PC-3 (cell line): ENCODE measurements at regions not wholly inside any gene's neighbourhood (a gene's known extent, or its start where the extent isn't known, plus 50 kb on each side); places are given as distances from the start of the nearest gene placed in this dataset.

Source experiments
- ATAC-seq: fragments of 200-7000 bp; cut with Tn5 transposase; 2 replicates; pipeline ENCODE4 v1.9.1; 2020; ENCODE audit warnings: mild to moderate bottlenecking, moderate library complexity
- BruUV-seq: library from RNA; stranded (reverse); fragments of 400-500 nt; replicated peaks from 2 replicates; lab custom pipeline; 2021; lab: Mats Ljungman, UMichigan
- CTCF ChIA-PET: fragments of 300-600 bp; sonication (Branson Sonifier 250); formaldehyde crosslinking; loops from one replicate; lab custom pipeline; 2022; ENCODE audit warnings: antibody characterized with exemption; lab: Charles Lee
- POLR2A ChIA-PET: fragments of 300-600 bp; sonication (Branson Sonifier 250); formaldehyde crosslinking; loops from one replicate; lab custom pipeline; 2022; ENCODE audit warnings: antibody characterized with exemption; ENCODE audit not compliant: unreplicated experiment; lab: Charles Lee
- DNase-seq: peaks from one replicate; pipeline ENCODE4 v3.0.0-alpha.2; 2015
- H2AFZ ChIP-seq: fragments of 300-600 bp; sonication (generic); 2 replicates; pipeline ENCODE4 v1.6.0; 2016; ENCODE audit warnings: antibody characterized with exemption, low read length
- H3F3A ChIP-seq: fragments of 300-600 bp; sonication (generic); one replicate; pipeline ENCODE4 v1.6.0; 2017; ENCODE audit warnings: antibody characterized with exemption, low read length, control low read depth, mild to moderate bottlenecking; ENCODE audit not compliant: unreplicated experiment
- H3K27ac ChIP-seq: fragments of 300-600 bp; sonication (generic); 2 replicates; pipeline ENCODE4 v1.5.1; 2016; ENCODE audit warnings: mild to moderate bottlenecking, low read length
- H3K27me3 ChIP-seq: fragments of 300-600 bp; sonication (generic); 2 replicates; pipeline ENCODE4 v1.6.1; 2016; ENCODE audit warnings: low read length, mixed read lengths
- H3K36me3 ChIP-seq: fragments of 300-600 bp; sonication (generic); 2 replicates; pipeline ENCODE4 v1.6.1; 2016; ENCODE audit warnings: low read depth, mixed run types, low read length, mixed read lengths
- H3K4me1 ChIP-seq: fragments of 300-600 bp; sonication (generic); 2 replicates; pipeline ENCODE4 v1.5.1; 2016; ENCODE audit warnings: low read length; ENCODE audit not compliant: insufficient read depth
- H3K4me2 ChIP-seq: fragments of 300-600 bp; sonication (generic); 2 replicates; pipeline ENCODE4 v1.6.0; 2016; ENCODE audit warnings: low read length
- H3K4me3 ChIP-seq: fragments of 300-600 bp; sonication (generic); 2 replicates; pipeline ENCODE4 v1.5.1; 2016; ENCODE audit warnings: mild to moderate bottlenecking, low read length, mixed read lengths
- H3K79me2 ChIP-seq: fragments of 300-600 bp; sonication (generic); 2 replicates; pipeline ENCODE4 v1.6.1; 2017; ENCODE audit warnings: low read length, mixed read lengths
- H3K9ac ChIP-seq: fragments of 300-600 bp; sonication (generic); 2 replicates; pipeline ENCODE4 v1.6.0; 2016; ENCODE audit warnings: mild to moderate bottlenecking, low read length
- H3K9me2 ChIP-seq: fragments of 300-600 bp; sonication (generic); replicated peaks from 2 replicates; pipeline ENCODE4 v1.6.1; 2016; ENCODE audit warnings: mixed run types, low read length, mixed read lengths
- H3K9me3 ChIP-seq: fragments of 300-600 bp; sonication (generic); 2 replicates; pipeline ENCODE4 v1.6.1; 2016; ENCODE audit warnings: low read length, mixed read lengths
- H4K20me1 ChIP-seq: fragments of 300-600 bp; sonication (generic); 2 replicates; pipeline ENCODE4 v1.6.1; 2016; ENCODE audit warnings: low read length, mixed read lengths
- EZH2 ChIP-seq: fragments of 300-600 bp; sonication (generic); IDR thresholded peaks from one replicate; pipeline ENCODE4 v1.6.1; 2017; ENCODE audit warnings: antibody characterized with exemption, mild to moderate bottlenecking, low read length; ENCODE audit not compliant: unreplicated experiment
- EZH2phosphoT487 ChIP-seq: fragments of 300-600 bp; sonication (generic); IDR thresholded peaks from 2 replicates; pipeline ENCODE4 v1.6.1; 2018; ENCODE audit warnings: mild to moderate bottlenecking, antibody characterized with exemption, low read length, borderline replicate concordance
- intact Hi-C: fragments of 100-400 bp; cut with micrococcal nuclease; formaldehyde crosslinking; loops from 2 replicates; pipeline ENCODE4 v1.9.0; 2023
- TF ChIP-seq, protein P1 (sequence below): fragments of 300-600 bp; sonication (generic); conservative IDR thresholded peaks from 2 replicates; pipeline ENCODE4 v1.5.1; 2017; ENCODE audit warnings: antibody characterized with exemption, low read depth, mild to moderate bottlenecking, low read length

DNA sequence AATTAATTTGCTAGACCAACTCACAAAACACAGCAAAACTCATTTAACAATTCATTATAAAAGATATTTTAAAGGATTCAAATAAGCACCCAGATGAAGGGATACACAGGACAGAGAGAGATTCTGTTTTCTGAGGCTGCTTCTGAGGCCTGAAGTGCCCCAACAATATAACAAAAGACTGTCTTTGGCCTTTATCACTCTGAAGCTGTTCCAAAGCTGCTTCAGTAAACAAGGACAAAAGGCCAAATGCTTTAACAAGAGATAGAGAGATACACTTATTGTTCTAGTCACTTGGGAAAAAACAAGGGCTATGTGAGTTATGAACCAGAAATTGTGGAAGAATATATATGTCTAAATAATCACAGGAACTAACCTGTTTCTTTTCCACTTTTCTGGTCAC lies 223.7 kb downstream of the CXCL12 start:
- no peak overlapping the region for H3K4me2 ChIP-seq
- H3K9me2 ChIP-seq = no peaks in the 10 kb centered on the region
- no peaks in the 10 kb centered on the region for H3K36me3 ChIP-seq
- DNase-seq (no peak), ATAC-seq (no peak)
- no peaks in the 10 kb centered on the region for H3K27me3 ChIP-seq
- BruUV-seq = no TSS peak
- H3K9me3 ChIP-seq = peaks cover 6% of the 10 kb centered on the region; the same call in 1 of the 2 replicates
- intact Hi-C loops = no loop called here
- no peaks in the 10 kb centered on the region for H3K4me1 ChIP-seq
- no peaks in the 10 kb centered on the region for H3F3A ChIP-seq
- H3K27ac ChIP-seq = no peak overlapping the region
- H2AFZ ChIP-seq = no peak overlapping the region
- TF ChIP-seq EZH2phosphoT487 = no peak
- no peak for TF ChIP-seq EZH2
- TF ChIP-seq, protein P1, sequence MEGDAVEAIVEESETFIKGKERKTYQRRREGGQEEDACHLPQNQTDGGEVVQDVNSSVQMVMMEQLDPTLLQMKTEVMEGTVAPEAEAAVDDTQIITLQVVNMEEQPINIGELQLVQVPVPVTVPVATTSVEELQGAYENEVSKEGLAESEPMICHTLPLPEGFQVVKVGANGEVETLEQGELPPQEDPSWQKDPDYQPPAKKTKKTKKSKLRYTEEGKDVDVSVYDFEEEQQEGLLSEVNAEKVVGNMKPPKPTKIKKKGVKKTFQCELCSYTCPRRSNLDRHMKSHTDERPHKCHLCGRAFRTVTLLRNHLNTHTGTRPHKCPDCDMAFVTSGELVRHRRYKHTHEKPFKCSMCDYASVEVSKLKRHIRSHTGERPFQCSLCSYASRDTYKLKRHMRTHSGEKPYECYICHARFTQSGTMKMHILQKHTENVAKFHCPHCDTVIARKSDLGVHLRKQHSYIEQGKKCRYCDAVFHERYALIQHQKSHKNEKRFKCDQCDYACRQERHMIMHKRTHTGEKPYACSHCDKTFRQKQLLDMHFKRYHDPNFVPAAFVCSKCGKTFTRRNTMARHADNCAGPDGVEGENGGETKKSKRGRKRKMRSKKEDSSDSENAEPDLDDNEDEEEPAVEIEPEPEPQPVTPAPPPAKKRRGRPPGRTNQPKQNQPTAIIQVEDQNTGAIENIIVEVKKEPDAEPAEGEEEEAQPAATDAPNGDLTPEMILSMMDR = no peak
- ChIA-PET POLR2A (no interaction called here), CTCF (no interaction called here)
- H3K79me2 ChIP-seq = no peaks in the 10 kb centered on the region
- no peak overlapping the region for H3K9ac ChIP-seq
- H3K4me3 ChIP-seq = no peak overlapping the region
- no peaks in the 10 kb centered on the region for H4K20me1 ChIP-seq

- TF ChIP-seq EZH2 (no peak), EZH2phosphoT487 (no peak)
- TF ChIP-seq, protein P1 = no peak
- CTCF ChIA-PET = no interaction called here
- Histone ChIP-seq H3K9me3 (peaks cover 11% of the 10 kb centered on the region; the same call in 1 of the 2 replicates), H3K9ac (no peak overlapping the region), H3K4me1 (no peaks in the 10 kb centered on the region), H2AFZ (no peak overlapping the region), H3F3A (no peaks in the 10 kb centered on the region), H3K27me3 (no peaks in the 10 kb centered on the region), H3K9me2 (no peaks in the 10 kb centered on the region), H3K27ac (no peak overlapping the region), H3K4me2 (no peak overlapping the region), H3K36me3 (no peaks in the 10 kb centered on the region), H4K20me1 (no peaks in the 10 kb centered on the region), H3K79me2 (no peaks in the 10 kb centered on the region), H3K4me3 (no peak overlapping the region)
- ATAC-seq (no peak), DNase-seq (no peak)
- POLR2A ChIA-PET = no interaction called here
- BruUV-seq = no TSS peak
- intact Hi-C loops = no loop called here
Measured at GRCh38 chr10:44157574-44157973, 227.3 kb downstream of the CXCL12 start.

DNA sequence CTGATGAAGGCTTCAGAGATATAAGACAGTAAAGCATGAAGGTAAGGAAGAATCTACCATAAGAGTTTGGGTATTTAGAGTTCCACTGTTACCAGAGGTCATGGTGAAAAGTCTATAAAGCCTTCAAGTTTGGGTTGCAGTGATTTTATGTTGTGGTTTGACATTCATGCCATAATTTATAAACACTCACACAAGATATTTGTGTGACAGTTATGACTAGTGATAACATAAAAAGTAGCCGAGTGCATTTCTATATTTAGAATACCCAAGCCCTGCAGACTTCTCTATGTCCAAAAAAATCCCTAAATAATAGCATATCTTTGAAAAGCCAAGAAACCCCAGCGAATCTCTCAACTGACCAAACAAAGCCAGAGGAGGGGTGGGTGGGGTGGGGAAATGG lies 229.9 kb downstream of the CXCL12 start:
- BruUV-seq = no TSS peak
- Histone ChIP-seq H2AFZ (no peak overlapping the region), H3K4me1 (no peaks in the 10 kb centered on the region), H3K4me3 (no peak overlapping the region), H3K27me3 (no peaks in the 10 kb centered on the region), H3K79me2 (no peaks in the 10 kb centered on the region), H3K27ac (no peak overlapping the region), H3K9me3 (peaks cover 11% of the 10 kb centered on the region; the same call in 1 of the 2 replicates), H3F3A (no peaks in the 10 kb centered on the region), H3K4me2 (no peak overlapping the region), H3K9ac (no peak overlapping the region), H4K20me1 (no peaks in the 10 kb centered on the region), H3K9me2 (no peaks in the 10 kb centered on the region), H3K36me3 (no peaks in the 10 kb centered on the region)
- ChIA-PET POLR2A (no interaction called here), CTCF (no interaction called here)
- no peak for DNase-seq
- ATAC-seq = no peak
- intact Hi-C loops = no loop called here
- TF ChIP-seq, protein P1 = no peak
